ENCODE measurements at regions not wholly inside any gene's neighbourhood (a gene's known extent, or its start where the extent isn't known, plus 50 kb on each side); places are given as distances from the start of the nearest gene placed in this dataset.
"Not testable (repeated sequence)": the region's sequence is repeated elsewhere in the genome, so short reads cannot be mapped to it uniquely, and the experiment has no call there.

GRCh38 chr2:125254010-125254409 is 1228.9 kb downstream of the CNTNAP5 start:
- Mint-ChIP-seq H3K27ac (ENCODE audit: unreplicated experiment) (no peak overlapping the region), H3K4me3 (ENCODE audit: unreplicated experiment) (no peak overlapping the region), H3K36me3 (ENCODE audit: low read depth, unreplicated experiment) (no peaks in the 10 kb centered on the region), H3K27me3 (ENCODE audit: unreplicated experiment) (no peaks in the 10 kb centered on the region), H3K9me3 (ENCODE audit: unreplicated experiment) (no peaks in the 10 kb centered on the region), H3K4me1 (ENCODE audit: unreplicated experiment) (no peaks in the 10 kb centered on the region)
- no peak for DNase-seq (ENCODE audit: low spot score)
- TF ChIP-seq CTCF (IDR thresholded peaks at IDR 0.05; ENCODE audit: unreplicated experiment), result no peak

DNA sequence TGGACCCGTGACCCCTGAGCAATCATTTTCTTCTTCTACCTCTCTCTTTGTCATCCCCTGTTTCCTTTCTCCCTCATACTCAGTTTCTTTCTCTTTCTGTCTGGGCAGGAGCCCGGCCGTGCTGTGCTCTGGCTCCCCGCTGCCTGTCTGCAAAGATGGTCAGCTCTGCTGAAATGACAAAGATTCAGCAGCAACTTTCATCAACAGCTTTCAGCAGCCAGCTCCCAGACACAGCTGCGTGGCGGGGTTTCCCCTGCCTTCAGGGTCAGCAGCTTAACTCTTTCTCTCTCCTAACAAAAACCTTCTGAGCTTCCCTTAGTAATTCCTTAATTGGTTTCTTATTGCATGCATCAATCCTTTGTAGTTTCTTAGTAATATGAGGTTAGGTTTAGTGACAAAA is 1234.4 kb downstream of the CNTNAP5 start:
- H3K4me3 Mint-ChIP-seq (ENCODE audit: unreplicated experiment), result no peak overlapping the region
- no peaks in the 10 kb centered on the region for H3K4me1 Mint-ChIP-seq (ENCODE audit: unreplicated experiment)
- H3K9me3 Mint-ChIP-seq (ENCODE audit: unreplicated experiment), result no peaks in the 10 kb centered on the region
- H3K27ac Mint-ChIP-seq (ENCODE audit: unreplicated experiment), result no peak overlapping the region
- H3K36me3 Mint-ChIP-seq (ENCODE audit: low read depth, unreplicated experiment), result no peaks in the 10 kb centered on the region
- no peak for DNase-seq (ENCODE audit: low spot score)
- TF ChIP-seq CTCF (IDR thresholded peaks at IDR 0.05; ENCODE audit: unreplicated experiment), result no peak
- no peaks in the 10 kb centered on the region for H3K27me3 Mint-ChIP-seq (ENCODE audit: unreplicated experiment)

- not testable (repeated sequence) for DNase-seq (ENCODE audit: low spot score); H3K9me3 Mint-ChIP-seq (ENCODE audit: unreplicated experiment); H3K36me3 Mint-ChIP-seq (ENCODE audit: low read depth, unreplicated experiment); H3K4me3 Mint-ChIP-seq (ENCODE audit: unreplicated experiment); H3K4me1 Mint-ChIP-seq (ENCODE audit: unreplicated experiment); H3K27ac Mint-ChIP-seq (ENCODE audit: unreplicated experiment); H3K27me3 Mint-ChIP-seq (ENCODE audit: unreplicated experiment)
These were observed 1235.4 kb downstream of the CNTNAP5 start for GRCh38 chr2:125260366-125260930.

GRCh38 chr2:125264453-125264852 is 1239.4 kb downstream of the CNTNAP5 start:
- H3K4me1 Mint-ChIP-seq (ENCODE audit: unreplicated experiment), result peaks cover 3% of the 10 kb centered on the region
- TF ChIP-seq CTCF (IDR thresholded peaks at IDR 0.05; ENCODE audit: unreplicated experiment), result no peak
- H3K27ac Mint-ChIP-seq (ENCODE audit: unreplicated experiment), result no peak overlapping the region
- H3K36me3 Mint-ChIP-seq (ENCODE audit: low read depth, unreplicated experiment), result no peaks in the 10 kb centered on the region
- H3K9me3 Mint-ChIP-seq (ENCODE audit: unreplicated experiment), result no peaks in the 10 kb centered on the region
- H3K27me3 Mint-ChIP-seq (ENCODE audit: unreplicated experiment), result no peaks in the 10 kb centered on the region
- no peak overlapping the region for H3K4me3 Mint-ChIP-seq (ENCODE audit: unreplicated experiment)
- DNase-seq (ENCODE audit: low spot score), result no peak

GRCh38 chr2:125267683-125268082 is 1242.6 kb downstream of the CNTNAP5 start:
- H3K36me3 Mint-ChIP-seq (ENCODE audit: low read depth, unreplicated experiment), result no peaks in the 10 kb centered on the region
- TF ChIP-seq CTCF (IDR thresholded peaks at IDR 0.05; ENCODE audit: unreplicated experiment), result no peak
- peaks cover 3% of the 10 kb centered on the region for H3K4me1 Mint-ChIP-seq (ENCODE audit: unreplicated experiment)
- H3K4me3 Mint-ChIP-seq (ENCODE audit: unreplicated experiment), result no peak overlapping the region
- no peaks in the 10 kb centered on the region for H3K27me3 Mint-ChIP-seq (ENCODE audit: unreplicated experiment)
- no peaks in the 10 kb centered on the region for H3K9me3 Mint-ChIP-seq (ENCODE audit: unreplicated experiment)
- no peak overlapping the region for H3K27ac Mint-ChIP-seq (ENCODE audit: unreplicated experiment)
- no peak for DNase-seq (ENCODE audit: low spot score)

Data from endothelial cell (in vitro differentiated cells).